B cell (primary cell): ENCODE measurements at regions not wholly inside any gene's neighbourhood (a gene's known extent, or its start where the extent isn't known, plus 50 kb on each side); places are given as distances from the start of the nearest gene placed in this dataset.

Source experiments
- ATAC-seq: fragments of 200-7000 bp; cut with Tn5 transposase; one replicate; pipeline ENCODE4 v1.10.0; 2021; ENCODE audit warnings: low read depth, mild to moderate bottlenecking, moderate number of reproducible peaks, moderate library complexity
- CTCF ChIA-PET: fragments of 350-600 bp; sonication (Branson Sonifier 250); formaldehyde crosslinking; loops from one replicate; lab custom pipeline; 2021; ENCODE audit warnings: antibody characterized with exemption, inconsistent platforms; lab: Charles Lee
- POLR2A ChIA-PET: fragments of 350-600 bp; sonication (Branson Sonifier 250); formaldehyde crosslinking; loops from one replicate; lab custom pipeline; 2021; ENCODE audit warnings: antibody characterized with exemption; lab: Charles Lee
- DNase-seq: peaks from one replicate; pipeline ENCODE4 v3.0.0; 2013
- H2AFZ ChIP-seq: 2 replicates; pipeline ENCODE4 v1.6.1; 2012; ENCODE audit warnings: mild to moderate bottlenecking, low read depth, low read length; ENCODE audit not compliant: insufficient read depth, poor library complexity, severe bottlenecking
- H3K27ac ChIP-seq, 2 donors: 1 replicate in 1 of 2; 2 replicates in 1 of 2; pipeline ENCODE4 v1.5.1; 2012 to 2013; ENCODE audit warnings: low read length in 2 of 2, mild to moderate bottlenecking in 2 of 2, moderate library complexity in 1 of 2
- H3K27me3 ChIP-seq, 4 experiments: fragments of 200-600 bp in 1 of 4; sonication (generic) in 1 of 4; replicated peaks in 1 of 4; 1 replicate in 2 of 4; 2 replicates in 2 of 4; pipeline versions ENCODE4 v1.6.1 to v1.7.0; 2013 to 2016; ENCODE audit warnings: low read length in 3 of 4, mild to moderate bottlenecking in 2 of 4, mixed read lengths in 1 of 4, moderate library complexity in 1 of 4; ENCODE audit not compliant: insufficient read depth in 4 of 4, control insufficient read depth in 3 of 4; ENCODE audit errors: control extremely low read depth in 1 of 4
- H3K36me3 ChIP-seq, 2 experiments: replicated peaks in 1 of 2; 1 replicate in 1 of 2; 2 replicates in 1 of 2; pipeline versions ENCODE4 v1.6.1 to v1.7.1; 2013; ENCODE audit warnings: low read length in 1 of 2; ENCODE audit not compliant: insufficient read depth in 2 of 2, control insufficient read depth in 1 of 2; ENCODE audit errors: control extremely low read depth in 1 of 2, extremely low read depth in 1 of 2
- H3K4me1 ChIP-seq, 2 donors: fragments of 200-600 bp in 1 of 2; sonication (generic) in 1 of 2; 1 replicate in 1 of 2; 2 replicates in 1 of 2; pipeline versions ENCODE4 v1.5.1 to v1.6.1; 2013 to 2017; ENCODE audit warnings: low read length in 2 of 2; ENCODE audit not compliant: control insufficient read depth in 2 of 2, insufficient read depth in 2 of 2
- H3K4me2 ChIP-seq: replicated peaks from 2 replicates; pipeline ENCODE3; 2012; ENCODE audit warnings: mild to moderate bottlenecking, low read depth, low read length; ENCODE audit not compliant: poor library complexity, severe bottlenecking
- H3K4me3 ChIP-seq, 5 experiments: fragments of 200-600 bp in 1 of 5; sonication (generic) in 1 of 5; 1 replicate in 3 of 5; 2 replicates in 2 of 5; pipeline versions ENCODE4 v1.5.1 to v1.7.0; 2011 to 2016; ENCODE audit warnings: low read length in 4 of 5, mild to moderate bottlenecking in 4 of 5, low read depth in 2 of 5, control low read depth in 1 of 5, moderate library complexity in 1 of 5; ENCODE audit not compliant: insufficient read depth in 1 of 5; ENCODE audit errors: control extremely low read depth in 1 of 5, extremely low read depth in 1 of 5
- H3K79me2 ChIP-seq: fragments of 200-600 bp; sonication (generic); one replicate; pipeline ENCODE4 v1.6.0; 2016; ENCODE audit warnings: low read length; ENCODE audit not compliant: control insufficient read depth, insufficient read depth
- H3K9ac ChIP-seq: fragments of 200-600 bp; sonication (generic); 2 replicates; pipeline ENCODE4 v1.6.1; 2017; ENCODE audit warnings: mild to moderate bottlenecking, low read length, moderate library complexity
- H3K9me3 ChIP-seq, 3 donors: one replicate each; pipeline versions ENCODE4 v1.6.1 to v1.7.1; 2013; ENCODE audit warnings: low read length in 2 of 3; ENCODE audit not compliant: control insufficient read depth in 2 of 3, insufficient read depth in 1 of 3; ENCODE audit errors: control extremely low read depth in 1 of 3
- H4K20me1 ChIP-seq: 2 replicates; pipeline ENCODE4 v1.6.0; 2012; ENCODE audit warnings: mild to moderate bottlenecking, low read length; ENCODE audit not compliant: insufficient read depth, control insufficient read depth, poor library complexity, severe bottlenecking
- H3K27ac Mint-ChIP-seq: one replicate; pipeline ENCODE4 v1.8.0; 2021; ENCODE audit warnings: mixed read lengths
- H3K27me3 Mint-ChIP-seq: one replicate; pipeline ENCODE4 v1.8.0; 2021; ENCODE audit warnings: mixed read lengths
- H3K4me1 Mint-ChIP-seq: one replicate; pipeline ENCODE4 v1.8.0; 2021; ENCODE audit warnings: mixed read lengths
- H3K4me3 Mint-ChIP-seq: one replicate; pipeline ENCODE4 v1.8.0; 2021; ENCODE audit warnings: mixed read lengths
- H3K9me3 Mint-ChIP-seq: one replicate; pipeline ENCODE4 v1.8.0; 2022; ENCODE audit warnings: mixed read lengths; ENCODE audit not compliant: insufficient read depth
- EZH2 ChIP-seq: IDR thresholded peaks from 2 replicates; pipeline ENCODE4 v1.6.1; 2012; ENCODE audit warnings: borderline replicate concordance, low read depth, mild to moderate bottlenecking, moderate library complexity, low read length; ENCODE audit not compliant: insufficient read depth, poor library complexity, severe bottlenecking
- WGBS: methylation state at CpG from one replicate; pipeline ENCODE4 v1.1.5; 2013; ENCODE audit warnings: missing lambda C conversion rate; ENCODE audit not compliant: insufficient coverage; 5-methylcytosine and 5-hydroxymethylcytosine counted together
- intact Hi-C: fragments of 100-400 bp; cut with micrococcal nuclease; formaldehyde crosslinking; loops from one replicate; pipeline ENCODE4 v1.10.0; 2022
- TF ChIP-seq, protein P1 (sequence below): fragments of 200-600 bp; IDR thresholded peaks from one replicate; pipeline ENCODE4 v1.8.0; 2022; ENCODE audit warnings: antibody characterized with exemption, mild to moderate bottlenecking

DNA sequence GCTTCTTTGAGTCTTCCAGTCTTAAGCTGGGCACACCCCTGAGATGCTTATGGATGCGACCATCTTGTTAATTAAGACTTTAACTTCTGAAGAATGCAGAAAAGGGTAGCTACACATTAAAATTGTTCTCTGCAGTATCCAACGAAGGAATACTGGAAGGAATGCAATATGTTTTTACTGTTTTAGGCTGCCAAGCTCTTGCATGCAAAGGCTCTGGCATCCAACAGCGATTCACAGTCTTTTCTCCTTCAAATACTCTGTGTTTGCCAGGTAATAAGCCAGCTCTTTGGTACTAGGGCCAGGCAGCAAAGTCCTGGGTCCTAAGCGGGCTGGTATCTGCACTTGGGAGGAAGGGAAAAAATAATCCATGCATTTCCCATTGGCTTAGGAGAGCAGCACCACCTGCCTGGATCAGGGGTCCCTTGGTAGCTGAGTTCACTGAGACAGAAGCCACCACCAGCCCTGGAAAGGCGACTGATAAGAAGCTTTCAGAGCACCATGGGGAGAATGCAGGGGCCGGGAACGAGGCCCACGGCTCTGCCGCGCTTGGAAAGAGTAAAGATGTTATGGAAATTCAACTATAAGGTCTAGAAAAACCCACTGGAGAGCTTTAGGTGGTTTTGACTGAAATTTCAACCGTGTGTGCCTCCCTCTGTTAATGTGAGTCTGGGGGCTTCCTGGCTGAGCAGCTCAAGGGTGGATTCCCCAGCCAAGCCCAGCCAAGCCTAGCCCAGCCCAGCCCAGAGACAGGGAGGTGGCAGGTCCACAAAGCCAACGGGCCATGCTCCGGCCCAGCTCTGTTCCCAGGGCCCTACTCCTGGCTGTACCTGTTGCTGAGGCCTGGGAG is 67.0 kb upstream of the CCND1 start:
- Mint-ChIP-seq H3K9me3 (no peaks in the 10 kb centered on the region), H3K27me3 (peaks cover 32% of the 10 kb centered on the region), H3K4me3 (no peak overlapping the region), H3K4me1 (no peaks in the 10 kb centered on the region), H3K27ac (no peak overlapping the region)
- Histone ChIP-seq H3K27me3 (peaks cover 0 to 24% (median 7%) of the 10 kb centered on the region in 4 experiments), H4K20me1 (no peaks in the 10 kb centered on the region), H3K4me2 (no peak overlapping the region), H3K4me3 (no peak overlapping the region), H3K79me2 (no peaks in the 10 kb centered on the region), H3K9ac (no peak overlapping the region), H3K27ac (no peak overlapping the region), H3K4me1 (no peaks in the 10 kb centered on the region), H3K36me3 (no peaks in the 10 kb centered on the region), H2AFZ (no peak overlapping the region), H3K9me3 (no peaks in the 10 kb centered on the region)
- DNase-seq (no peak), ATAC-seq (no peak)
- ChIA-PET POLR2A (no interaction called here), CTCF (no interaction called here)
- WGBS, result 86% methylated on average over 11 of the region's 13 CpGs
- TF ChIP-seq, protein P1, sequence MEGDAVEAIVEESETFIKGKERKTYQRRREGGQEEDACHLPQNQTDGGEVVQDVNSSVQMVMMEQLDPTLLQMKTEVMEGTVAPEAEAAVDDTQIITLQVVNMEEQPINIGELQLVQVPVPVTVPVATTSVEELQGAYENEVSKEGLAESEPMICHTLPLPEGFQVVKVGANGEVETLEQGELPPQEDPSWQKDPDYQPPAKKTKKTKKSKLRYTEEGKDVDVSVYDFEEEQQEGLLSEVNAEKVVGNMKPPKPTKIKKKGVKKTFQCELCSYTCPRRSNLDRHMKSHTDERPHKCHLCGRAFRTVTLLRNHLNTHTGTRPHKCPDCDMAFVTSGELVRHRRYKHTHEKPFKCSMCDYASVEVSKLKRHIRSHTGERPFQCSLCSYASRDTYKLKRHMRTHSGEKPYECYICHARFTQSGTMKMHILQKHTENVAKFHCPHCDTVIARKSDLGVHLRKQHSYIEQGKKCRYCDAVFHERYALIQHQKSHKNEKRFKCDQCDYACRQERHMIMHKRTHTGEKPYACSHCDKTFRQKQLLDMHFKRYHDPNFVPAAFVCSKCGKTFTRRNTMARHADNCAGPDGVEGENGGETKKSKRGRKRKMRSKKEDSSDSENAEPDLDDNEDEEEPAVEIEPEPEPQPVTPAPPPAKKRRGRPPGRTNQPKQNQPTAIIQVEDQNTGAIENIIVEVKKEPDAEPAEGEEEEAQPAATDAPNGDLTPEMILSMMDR, result no peak
- TF ChIP-seq EZH2, result no peak
- intact Hi-C loops, result no loop called here

DNA sequence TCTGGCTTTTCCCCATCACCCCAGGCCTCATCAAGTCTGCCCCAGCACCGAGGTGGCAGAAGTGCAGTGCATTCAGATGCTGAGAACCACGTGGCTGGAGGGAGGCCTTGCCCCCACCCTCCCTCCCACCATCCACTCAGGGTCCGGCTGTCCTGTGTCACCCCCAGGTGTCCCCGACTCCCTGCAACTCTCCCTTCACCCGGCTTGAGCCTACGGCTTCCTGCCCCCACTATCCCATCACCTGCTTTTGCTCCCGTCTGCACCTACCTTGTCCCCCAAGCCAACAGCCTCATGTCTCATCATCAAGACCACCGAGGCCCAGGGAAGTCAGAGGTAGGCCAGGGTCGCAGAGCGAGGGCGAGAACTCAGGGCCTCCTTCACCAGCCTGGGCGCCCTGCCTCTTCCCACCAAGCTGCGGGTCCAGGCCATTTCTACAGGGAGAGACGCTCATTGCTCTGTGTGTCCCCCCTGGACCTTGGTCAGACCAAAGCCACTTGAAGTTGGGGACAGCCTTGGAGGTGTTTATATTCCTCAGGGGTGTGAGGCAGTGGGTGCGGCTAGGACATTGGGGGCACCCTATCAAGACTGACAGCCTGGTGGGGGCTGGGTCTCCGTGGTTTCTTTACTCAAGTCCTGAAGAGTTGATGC is 66.2 kb upstream of the CCND1 start:
- Histone ChIP-seq H3K36me3 (no peaks in the 10 kb centered on the region), H3K79me2 (no peaks in the 10 kb centered on the region), H3K9ac (no peak overlapping the region), H3K4me1 (no peaks in the 10 kb centered on the region), H3K4me2 (no peak overlapping the region), H3K9me3 (no peaks in the 10 kb centered on the region), H3K27me3 (peaks cover 0 to 24% (median 7%) of the 10 kb centered on the region in 4 experiments), H3K27ac (no peak overlapping the region), H4K20me1 (no peaks in the 10 kb centered on the region), H3K4me3 (no peak overlapping the region), H2AFZ (no peak overlapping the region)
- ATAC-seq (no peak), DNase-seq (no peak)
- intact Hi-C loops, result no loop called here
- no peaks in the 10 kb centered on the region for H3K9me3 Mint-ChIP-seq
- TF ChIP-seq EZH2, result no peak
- TF ChIP-seq, protein P1, result no peak
- no peak overlapping the region for H3K27ac Mint-ChIP-seq
- ChIA-PET POLR2A (no interaction called here), CTCF (no interaction called here)
- H3K27me3 Mint-ChIP-seq, result peaks cover 32% of the 10 kb centered on the region
- H3K4me1 Mint-ChIP-seq, result no peaks in the 10 kb centered on the region
- 91% methylated on average over 15 of the region's 16 CpGs for WGBS
- no peak overlapping the region for H3K4me3 Mint-ChIP-seq
